Adrenal gland (tissue), 9 donors: ENCODE measurements at regions not wholly inside any gene's neighbourhood (a gene's known extent, or its start where the extent isn't known, plus 50 kb on each side); places are given as distances from the start of the nearest gene placed in this dataset.

Experiments used
- DNase-seq, 7 donors: peaks; one replicate each; pipeline ENCODE4 v3.0.0-alpha.2; 2019 to 2020
- H3K27ac ChIP-seq, 5 donors: fragments of 200-600 bp; sonication (generic) in 4 of 5; 1 replicate in 3 of 5; 2 replicates in 2 of 5; pipeline versions ENCODE4 v1.5.1 to v1.8.0; 2016 to 2020; ENCODE audit warnings: mild to moderate bottlenecking in 1 of 5
- H3K27me3 ChIP-seq: fragments of 200-600 bp; 2 replicates; pipeline ENCODE4 v1.8.0; 2021
- H3K36me3 ChIP-seq, 2 donors: fragments of 200-600 bp; replicated peaks in 1 of 2; 1 replicate in 1 of 2; 2 replicates in 1 of 2; pipeline versions ENCODE4 v1.5.1 to v1.8.0; 2018 to 2022
- H3K4me1 ChIP-seq, 2 donors: fragments of 200-600 bp; replicated peaks in 1 of 2; 1 replicate in 1 of 2; 2 replicates in 1 of 2; pipeline versions ENCODE4 v1.5.1 to v1.8.0; 2018 to 2021
- H3K4me3 ChIP-seq, 4 donors: fragments of 200-600 bp; sonication (generic) in 3 of 4; one replicate each; pipeline ENCODE4 v1.5.1; 2016 to 2018
- H3K9me3 ChIP-seq, 3 donors: fragments of 200-600 bp; sonication (generic) in 1 of 3; replicated peaks in 1 of 3; 1 replicate in 2 of 3; 2 replicates in 1 of 3; pipeline versions ENCODE4 v1.5.1 to v1.8.0; 2016 to 2021
- POLR2A ChIP-seq, 2 donors: fragments of 450-650 bp; IDR thresholded peaks; one replicate each; pipeline ENCODE4 v1.6.1; 2017; ENCODE audit warnings: antibody characterized with exemption in 2 of 2, mild to moderate bottlenecking in 2 of 2, moderate library complexity in 1 of 2
- WGBS, 4 donors: extraction: QIAGEN DNeasy Blood & Tissue Kit in 2 of 4; methylation state at CpG; one replicate each; pipeline versions ENCODE4 v1.1.5 to v1.1.7; 2013 to 2017; 5-methylcytosine and 5-hydroxymethylcytosine counted together
- intact Hi-C, 2 donors: fragments of 100-400 bp; cut with DNase I; formaldehyde crosslinking; loops; one replicate each; pipeline versions ENCODE4 v1.14.1 to v1.15.0; 2022 to 2023
- TF ChIP-seq, protein P1 (sequence below), 6 experiments: fragments of 450-650 bp in 4 of 6; fragments of 200-600 bp in 2 of 6; sonication (generic) in 1 of 6; IDR thresholded peaks; 1 replicate in 5 of 6; 2 replicates in 1 of 6; pipeline versions ENCODE4 v1.5.1 to v1.8.0; 2016 to 2021; ENCODE audit warnings: antibody characterized with exemption in 6 of 6, mild to moderate bottlenecking in 2 of 6, moderate library complexity in 1 of 6
- donor health status: healthy with polysubstance abuse.
- donor health status: Bipolar disorder and iron deficiency.
- donor health status: DM: yes; HTN: yes; CAD: no.
- donor health status: DM: no; HTN: no; CAD: no.
- donor health status: DM: no; HTN: no; CAD: no.

GRCh38 chr11:41788177-41788576 lies 328.7 kb upstream of the LRRC4C start:
- Histone ChIP-seq H3K36me3 (no peaks in the 10 kb centered on the region), H3K4me1 (no peaks in the 10 kb centered on the region), H3K27ac (no peak overlapping the region), H3K4me3 (no peak overlapping the region), H3K9me3 (no peaks in the 10 kb centered on the region), H3K27me3 (no peaks in the 10 kb centered on the region)
- TF ChIP-seq, protein P1, sequence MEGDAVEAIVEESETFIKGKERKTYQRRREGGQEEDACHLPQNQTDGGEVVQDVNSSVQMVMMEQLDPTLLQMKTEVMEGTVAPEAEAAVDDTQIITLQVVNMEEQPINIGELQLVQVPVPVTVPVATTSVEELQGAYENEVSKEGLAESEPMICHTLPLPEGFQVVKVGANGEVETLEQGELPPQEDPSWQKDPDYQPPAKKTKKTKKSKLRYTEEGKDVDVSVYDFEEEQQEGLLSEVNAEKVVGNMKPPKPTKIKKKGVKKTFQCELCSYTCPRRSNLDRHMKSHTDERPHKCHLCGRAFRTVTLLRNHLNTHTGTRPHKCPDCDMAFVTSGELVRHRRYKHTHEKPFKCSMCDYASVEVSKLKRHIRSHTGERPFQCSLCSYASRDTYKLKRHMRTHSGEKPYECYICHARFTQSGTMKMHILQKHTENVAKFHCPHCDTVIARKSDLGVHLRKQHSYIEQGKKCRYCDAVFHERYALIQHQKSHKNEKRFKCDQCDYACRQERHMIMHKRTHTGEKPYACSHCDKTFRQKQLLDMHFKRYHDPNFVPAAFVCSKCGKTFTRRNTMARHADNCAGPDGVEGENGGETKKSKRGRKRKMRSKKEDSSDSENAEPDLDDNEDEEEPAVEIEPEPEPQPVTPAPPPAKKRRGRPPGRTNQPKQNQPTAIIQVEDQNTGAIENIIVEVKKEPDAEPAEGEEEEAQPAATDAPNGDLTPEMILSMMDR (IDR thresholded peaks at IDR 0.05), result no peak
- no peak for TF ChIP-seq POLR2A (IDR thresholded peaks at IDR 0.05)
- 89 to 100% (median 97%) methylated on average over 2 to 23 of the region's 23 CpGs; no CpG with 5 or more reads in 1 of the 4 donors for WGBS, 4 donors
- no peak for DNase-seq
- intact Hi-C loops, result no loop called here

- no peaks in the 10 kb centered on the region for H3K4me1 ChIP-seq
- no peaks in the 10 kb centered on the region for H3K9me3 ChIP-seq
- no peak for DNase-seq
- no peak overlapping the region for H3K4me3 ChIP-seq
- 71 to 84% (median 75%) methylated on average over 3 of the region's 3 CpGs for WGBS, 4 donors
- H3K27me3 ChIP-seq, result no peaks in the 10 kb centered on the region
- H3K27ac ChIP-seq, result no peak overlapping the region
- TF ChIP-seq, protein P1 (IDR thresholded peaks at IDR 0.05), result no peak
- no peak for TF ChIP-seq POLR2A (IDR thresholded peaks at IDR 0.05)
- intact Hi-C loops, result no loop called here
- no peaks in the 10 kb centered on the region for H3K36me3 ChIP-seq
These were observed 329.9 kb upstream of the LRRC4C start for GRCh38 chr11:41789376-41789775.

- Histone ChIP-seq H3K4me1 (no peaks in the 10 kb centered on the region), H3K9me3 (no peaks in the 10 kb centered on the region), H3K27me3 (no peaks in the 10 kb centered on the region), H3K36me3 (no peaks in the 10 kb centered on the region), H3K4me3 (no peak overlapping the region), H3K27ac (no peak overlapping the region)
- intact Hi-C loops, result no loop called here
- TF ChIP-seq POLR2A (IDR thresholded peaks at IDR 0.05), result no peak
- TF ChIP-seq, protein P1 (IDR thresholded peaks at IDR 0.05), result no peak
- 57 to 70% (median 60%) methylated on average over 1 of the region's 1 CpG for WGBS, 4 donors
- no peak for DNase-seq
These were observed 335.6 kb upstream of the LRRC4C start for GRCh38 chr11:41795004-41795403.

DNA sequence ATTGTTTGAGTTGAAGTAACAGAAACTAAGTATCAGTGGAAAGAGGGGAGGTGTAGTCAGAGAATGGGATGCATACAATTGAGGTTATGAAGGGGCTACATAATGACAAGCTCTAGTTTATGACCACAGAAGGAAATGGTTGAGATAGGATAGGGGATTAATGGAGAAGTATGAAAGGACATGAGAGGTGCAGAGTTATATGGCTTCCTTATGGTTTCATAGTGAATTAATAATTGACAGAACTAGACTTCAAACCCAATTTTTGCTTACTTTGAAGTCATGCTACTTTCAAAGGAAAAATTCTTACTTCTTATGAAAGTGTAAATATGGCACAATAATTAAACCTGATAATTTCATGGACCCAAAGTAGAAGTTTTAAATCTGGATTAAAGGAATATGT lies 340.3 kb upstream of the LRRC4C start:
- H3K4me3 ChIP-seq, result no peak overlapping the region
- no peak for DNase-seq
- H3K36me3 ChIP-seq, result no peaks in the 10 kb centered on the region
- H3K4me1 ChIP-seq, result no peaks in the 10 kb centered on the region
- TF ChIP-seq, protein P1 (IDR thresholded peaks at IDR 0.05), result no peak
- TF ChIP-seq POLR2A (IDR thresholded peaks at IDR 0.05), result no peak
- intact Hi-C loops, result no loop called here
- no peaks in the 10 kb centered on the region for H3K9me3 ChIP-seq
- H3K27ac ChIP-seq, result no peak overlapping the region
- no peaks in the 10 kb centered on the region for H3K27me3 ChIP-seq
